ENCODE measurements at regions not wholly inside any gene's neighbourhood (a gene's known extent, or its start where the extent isn't known, plus 50 kb on each side); places are given as distances from the start of the nearest gene placed in this dataset.
A peak's percentile ranks its signal among the peaks of the same experiment; 100 is the strongest.

GRCh38 chr9:106403081-106403480 is 459.9 kb upstream of the ZNF462 start:
- no peaks in the 10 kb centered on the region for H3K36me3 ChIP-seq (ENCODE audit: control insufficient read depth in 2 of 2, extremely low read depth in 1 of 2, insufficient read depth in 2 of 2, low read length in 2 of 2)
- H3K4me1 ChIP-seq (ENCODE audit: control insufficient read depth, extremely low read depth, insufficient read depth, low read length), result peaks cover 3% of the 10 kb centered on the region
- no peak overlapping the region for H3K4me2 ChIP-seq (ENCODE audit: control insufficient read depth, extremely low read depth, insufficient read depth, low read depth, low read length)
- FAIRE-seq, result peak; percentile 87
- H3K79me2 ChIP-seq (ENCODE audit: control insufficient read depth, insufficient read depth, low read length), result no peaks in the 10 kb centered on the region
- H3K9me3 ChIP-seq (ENCODE audit: control insufficient read depth, low read depth, low read length), result no peaks in the 10 kb centered on the region
- H4K20me1 ChIP-seq (ENCODE audit: control insufficient read depth, extremely low read depth, insufficient read depth, low read length), result no peaks in the 10 kb centered on the region
- dilution Hi-C loops (cut with MboI; ENCODE audit: extremely low pct_ligation_motif_present, low sequenced_read_pairs), result no loop called here
- no peak for TF ChIP-seq CTCF (optimal IDR thresholded peaks at IDR 0.05 in 1 of 3, IDR thresholded peaks at IDR 0.05 in 1 of 3, conservative IDR thresholded peaks at IDR 0.05 in 1 of 3; ENCODE audit: extremely low read depth in 1 of 3, insufficient read depth in 2 of 3, low read length in 3 of 3)
- no peak overlapping the region for H3K4me3 ChIP-seq (ENCODE audit: control insufficient read depth in 2 of 3, extremely low read depth in 1 of 3, insufficient read depth in 2 of 3, low read depth in 1 of 3, low read length in 3 of 3)
- DNase-seq (ENCODE audit: low read depth, low spot score), result peak; percentile 35
- no peak overlapping the region for H3K27ac ChIP-seq (ENCODE audit: control insufficient read depth, insufficient read depth, low read length)
- no peaks in the 10 kb centered on the region for H3K27me3 ChIP-seq (ENCODE audit: control insufficient read depth, extremely low read depth, insufficient read depth, low read length)
- H2AFZ ChIP-seq (ENCODE audit: control insufficient read depth, low read length), result no peak overlapping the region
- no peaks in the 10 kb centered on the region for H3K9me1 ChIP-seq (ENCODE audit: control insufficient read depth, extremely low read depth, insufficient read depth, low read length)
- no peak overlapping the region for H3K9ac ChIP-seq (ENCODE audit: control insufficient read depth, extremely low read depth, insufficient read depth, low read length)

- dilution Hi-C loops (cut with MboI; ENCODE audit: extremely low pct_ligation_motif_present, low sequenced_read_pairs), result no loop called here
- Histone ChIP-seq H3K9ac (ENCODE audit: control insufficient read depth, extremely low read depth, insufficient read depth, low read length) (no peak overlapping the region), H4K20me1 (ENCODE audit: control insufficient read depth, extremely low read depth, insufficient read depth, low read length) (no peaks in the 10 kb centered on the region), H2AFZ (ENCODE audit: control insufficient read depth, low read length) (no peak overlapping the region), H3K9me1 (ENCODE audit: control insufficient read depth, extremely low read depth, insufficient read depth, low read length) (no peaks in the 10 kb centered on the region), H3K9me3 (ENCODE audit: control insufficient read depth, low read depth, low read length) (no peaks in the 10 kb centered on the region), H3K36me3 (ENCODE audit: control insufficient read depth in 2 of 2, extremely low read depth in 1 of 2, insufficient read depth in 2 of 2, low read length in 2 of 2) (no peaks in the 10 kb centered on the region), H3K4me2 (ENCODE audit: control insufficient read depth, extremely low read depth, insufficient read depth, low read depth, low read length) (no peak overlapping the region), H3K4me1 (ENCODE audit: control insufficient read depth, extremely low read depth, insufficient read depth, low read length) (peaks cover 3% of the 10 kb centered on the region), H3K27ac (ENCODE audit: control insufficient read depth, insufficient read depth, low read length) (no peak overlapping the region), H3K79me2 (ENCODE audit: control insufficient read depth, insufficient read depth, low read length) (no peaks in the 10 kb centered on the region), H3K4me3 (ENCODE audit: control insufficient read depth in 2 of 3, extremely low read depth in 1 of 3, insufficient read depth in 2 of 3, low read depth in 1 of 3, low read length in 3 of 3) (no peak overlapping the region), H3K27me3 (ENCODE audit: control insufficient read depth, extremely low read depth, insufficient read depth, low read length) (no peaks in the 10 kb centered on the region)
- FAIRE-seq (no peak), DNase-seq (ENCODE audit: low read depth, low spot score) (no peak)
- no peak for TF ChIP-seq CTCF (optimal IDR thresholded peaks at IDR 0.05 in 1 of 3, IDR thresholded peaks at IDR 0.05 in 1 of 3, conservative IDR thresholded peaks at IDR 0.05 in 1 of 3; ENCODE audit: extremely low read depth in 1 of 3, insufficient read depth in 2 of 3, low read length in 3 of 3)
Observed at GRCh38 chr9:106404137-106404536, 458.8 kb upstream of the ZNF462 start.
